Astrocyte of the spinal cord (primary cell): ENCODE measurements at regions not wholly inside any gene's neighbourhood (a gene's known extent, or its start where the extent isn't known, plus 50 kb on each side); places are given as distances from the start of the nearest gene placed in this dataset.

Source experiments
- DNase-seq: peaks from one replicate; pipeline ENCODE4 v3.0.0; 2011; ENCODE audit warnings: low read depth, low spot score
- H3K4me3 ChIP-seq: 2 replicates; pipeline ENCODE4 v1.5.1; 2011; ENCODE audit warnings: low read depth, mild to moderate bottlenecking, low read length, moderate library complexity
- CTCF ChIP-seq: IDR thresholded peaks from 2 replicates; pipeline ENCODE4 v1.5.1; 2012; ENCODE audit warnings: low read depth, mild to moderate bottlenecking, low read length, inconsistent platforms
- in situ Hi-C: cut with HindIII; loops from 2 replicates; pipeline ENCODE4 v1.10.0; 2017; ENCODE audit warnings: low sequenced_read_pairs

- DNase-seq: peak; percentile 8
- TF ChIP-seq CTCF: peak; percentile 31
- H3K4me3 ChIP-seq: no peak overlapping the region
- in situ Hi-C loops: no loop called here
Observed at GRCh38 chr13:70723732-70724131, 615.5 kb upstream of the KLHL1 start.

GRCh38 chr13:70720386-70720785 is 612.1 kb upstream of the KLHL1 start:
- H3K4me3 ChIP-seq: no peak overlapping the region
- TF ChIP-seq CTCF: no peak
- DNase-seq: no peak
- in situ Hi-C loops: no loop called here

- TF ChIP-seq CTCF: no peak
- DNase-seq: no peak
- H3K4me3 ChIP-seq: no peak overlapping the region
- in situ Hi-C loops: no loop called here
Observed at GRCh38 chr13:70714993-70715392, 606.7 kb upstream of the KLHL1 start.

GRCh38 chr13:70708775-70709174 is 600.5 kb upstream of the KLHL1 start:
- no peak for DNase-seq
- H3K4me3 ChIP-seq: no peak overlapping the region
- in situ Hi-C loops: no loop called here
- TF ChIP-seq CTCF: no peak

- no peak overlapping the region for H3K4me3 ChIP-seq
- in situ Hi-C loops: no loop called here
- TF ChIP-seq CTCF: no peak
- no peak for DNase-seq
Observed at GRCh38 chr13:70703755-70704154, 595.5 kb upstream of the KLHL1 start.

GRCh38 chr13:70694996-70695715 is 586.9 kb upstream of the KLHL1 start:
- DNase-seq: no peak
- TF ChIP-seq CTCF: no peak
- in situ Hi-C loops: no loop called here

GRCh38 chr13:70668983-70669382 is 560.7 kb upstream of the KLHL1 start:
- TF ChIP-seq CTCF: no peak
- in situ Hi-C loops: no loop called here
- DNase-seq: no peak
- H3K4me3 ChIP-seq: no peak overlapping the region

More at GRCh38 chr13:70694996-70695715, 586.9 kb upstream of the KLHL1 start:
- H3K4me3 ChIP-seq: no peak overlapping the region
